PC-9 (cell line): ENCODE measurements at regions not wholly inside any gene's neighbourhood (a gene's known extent, or its start where the extent isn't known, plus 50 kb on each side); places are given as distances from the start of the nearest gene placed in this dataset.

ENCODE experiments used
- BruUV-seq: library from RNA; stranded (reverse); fragments of 400-500 nt; replicated peaks from 2 replicates; lab custom pipeline; 2021; lab: Mats Ljungman, UMichigan
- CTCF ChIA-PET: fragments of 300-600 bp; sonication (Branson Sonifier 250); formaldehyde crosslinking; loops from one replicate; lab custom pipeline; 2022; ENCODE audit warnings: antibody characterized with exemption; lab: Charles Lee
- POLR2A ChIA-PET: fragments of 300-600 bp; sonication (Branson Sonifier 250); formaldehyde crosslinking; loops from one replicate; lab custom pipeline; 2022; ENCODE audit warnings: antibody characterized with exemption; ENCODE audit not compliant: unreplicated experiment; lab: Charles Lee
- DNase-seq, 2 experiments: peaks; one replicate each; pipeline versions ENCODE4 v3.0.0 to v3.0.0-alpha.2; 2015 to 2022; ENCODE audit warnings: mixed read lengths in 1 of 2
- H2AFZ ChIP-seq: fragments of 200-600 bp; sonication (generic); 2 replicates; pipeline ENCODE4 v1.8.1; 2017; ENCODE audit warnings: antibody characterized with exemption
- H3F3A ChIP-seq: fragments of 200-600 bp; sonication (generic); 2 replicates; pipeline ENCODE4 v1.8.1; 2017; ENCODE audit warnings: antibody characterized with exemption, mild to moderate bottlenecking, low read depth; ENCODE audit not compliant: insufficient read depth
- H3K27ac ChIP-seq: fragments of 200-600 bp; sonication (generic); 2 replicates; pipeline ENCODE4 v1.6.1; 2016; ENCODE audit warnings: mixed run types
- H3K27me3 ChIP-seq: fragments of 200-600 bp; sonication (generic); 2 replicates; pipeline ENCODE4 v1.6.1; 2016; ENCODE audit warnings: low read depth, mixed run types; ENCODE audit not compliant: insufficient read depth
- H3K36me3 ChIP-seq: fragments of 200-600 bp; sonication (generic); 2 replicates; pipeline ENCODE4 v1.6.1; 2016; ENCODE audit warnings: low read depth, mixed run types
- H3K4me1 ChIP-seq: fragments of 200-600 bp; sonication (generic); replicated peaks from 2 replicates; pipeline ENCODE4 v1.6.1; 2016; ENCODE audit warnings: mixed run types; ENCODE audit not compliant: insufficient read depth
- H3K4me2 ChIP-seq: fragments of 200-600 bp; sonication (generic); 2 replicates; pipeline ENCODE4 v1.6.1; 2017; ENCODE audit warnings: mixed run types
- H3K4me3 ChIP-seq: fragments of 200-600 bp; sonication (generic); 2 replicates; pipeline ENCODE4 v1.6.1; 2016; ENCODE audit warnings: mixed run types
- H3K79me2 ChIP-seq: fragments of 200-600 bp; sonication (generic); 2 replicates; pipeline ENCODE4 v1.6.1; 2017; ENCODE audit warnings: low read depth, mixed run types
- H3K9me2 ChIP-seq: fragments of 200-600 bp; sonication (generic); 2 replicates; pipeline ENCODE4 v1.8.1; 2017; ENCODE audit warnings: mild to moderate bottlenecking; ENCODE audit not compliant: insufficient read depth
- H3K9me3 ChIP-seq: fragments of 200-600 bp; sonication (generic); 2 replicates; pipeline ENCODE4 v1.8.1; 2016; ENCODE audit warnings: low read depth; ENCODE audit not compliant: insufficient read depth
- H4K20me1 ChIP-seq: fragments of 200-600 bp; sonication (generic); 2 replicates; pipeline ENCODE4 v1.8.1; 2017; ENCODE audit not compliant: insufficient read depth
- CTCF ChIP-seq: fragments of 200-600 bp; sonication (generic); conservative IDR thresholded peaks from 2 replicates; pipeline ENCODE4 v1.6.1; 2017; ENCODE audit warnings: mixed run types, antibody characterized with exemption, mild to moderate bottlenecking, moderate library complexity
- EZH2 ChIP-seq: fragments of 200-600 bp; sonication (generic); IDR thresholded peaks from 2 replicates; pipeline ENCODE4 v1.8.0; 2017; ENCODE audit warnings: antibody characterized with exemption, low read depth
- intact Hi-C: fragments of 100-400 bp; cut with micrococcal nuclease; formaldehyde crosslinking; loops from one replicate; pipeline ENCODE4 v1.10.0; 2022; ENCODE audit not compliant: unreplicated experiment

GRCh38 chr7:33764752-33765451 is 140.4 kb upstream of the BMPER start:
- Histone ChIP-seq H4K20me1 (no peaks in the 10 kb centered on the region), H3K79me2 (no peaks in the 10 kb centered on the region), H3K4me2 (no peak overlapping the region), H3K4me3 (no peak overlapping the region), H3K27ac (no peak overlapping the region), H3K36me3 (no peaks in the 10 kb centered on the region), H3K9me3 (no peaks in the 10 kb centered on the region), H3K4me1 (no peaks in the 10 kb centered on the region), H3F3A (no peaks in the 10 kb centered on the region), H2AFZ (no peak overlapping the region), H3K9me2 (no peaks in the 10 kb centered on the region), H3K27me3 (no peaks in the 10 kb centered on the region)
- DNase-seq: no peak
- intact Hi-C loops: no loop called here
- TF ChIP-seq CTCF (no peak), EZH2 (no peak)
- CTCF ChIA-PET: no interaction called here
- POLR2A ChIA-PET: no interaction called here
- no TSS peak for BruUV-seq

- no TSS peak for BruUV-seq
- intact Hi-C loops: no loop called here
- CTCF ChIA-PET: no interaction called here
Measured at GRCh38 chr7:33766405-33766804, 138.9 kb upstream of the BMPER start.

GRCh38 chr7:33769930-33770329 is 135.4 kb upstream of the BMPER start:
- Histone ChIP-seq H2AFZ (no peak overlapping the region), H3K4me1 (no peaks in the 10 kb centered on the region), H3K27ac (no peak overlapping the region), H3F3A (no peaks in the 10 kb centered on the region), H3K36me3 (no peaks in the 10 kb centered on the region), H4K20me1 (no peaks in the 10 kb centered on the region), H3K4me2 (no peak overlapping the region), H3K4me3 (no peak overlapping the region), H3K9me2 (no peaks in the 10 kb centered on the region), H3K9me3 (no peaks in the 10 kb centered on the region), H3K27me3 (no peaks in the 10 kb centered on the region), H3K79me2 (no peaks in the 10 kb centered on the region)
- ChIA-PET CTCF (no interaction called here), POLR2A (no interaction called here)
- intact Hi-C loops: no loop called here
- DNase-seq: no peak
- TF ChIP-seq EZH2 (no peak), CTCF (no peak)
- BruUV-seq: no TSS peak

More at GRCh38 chr7:33766405-33766804, 138.9 kb upstream of the BMPER start:
- POLR2A ChIA-PET: no interaction called here
- H3K9me3 ChIP-seq: no peaks in the 10 kb centered on the region
- DNase-seq: no peak
- H3K79me2 ChIP-seq: no peaks in the 10 kb centered on the region
- H3K4me1 ChIP-seq: no peaks in the 10 kb centered on the region
- H3K9me2 ChIP-seq: no peaks in the 10 kb centered on the region
- no peaks in the 10 kb centered on the region for H3K36me3 ChIP-seq
- H3K4me2 ChIP-seq: no peak overlapping the region
- no peaks in the 10 kb centered on the region for H4K20me1 ChIP-seq
- H3F3A ChIP-seq: no peaks in the 10 kb centered on the region
- no peaks in the 10 kb centered on the region for H3K27me3 ChIP-seq
- no peak overlapping the region for H2AFZ ChIP-seq
- no peak for TF ChIP-seq CTCF
- H3K27ac ChIP-seq: no peak overlapping the region
- no peak overlapping the region for H3K4me3 ChIP-seq
